ENCODE measurements at regions not wholly inside any gene's neighbourhood (a gene's known extent, or its start where the extent isn't known, plus 50 kb on each side); places are given as distances from the start of the nearest gene placed in this dataset.

DNA sequence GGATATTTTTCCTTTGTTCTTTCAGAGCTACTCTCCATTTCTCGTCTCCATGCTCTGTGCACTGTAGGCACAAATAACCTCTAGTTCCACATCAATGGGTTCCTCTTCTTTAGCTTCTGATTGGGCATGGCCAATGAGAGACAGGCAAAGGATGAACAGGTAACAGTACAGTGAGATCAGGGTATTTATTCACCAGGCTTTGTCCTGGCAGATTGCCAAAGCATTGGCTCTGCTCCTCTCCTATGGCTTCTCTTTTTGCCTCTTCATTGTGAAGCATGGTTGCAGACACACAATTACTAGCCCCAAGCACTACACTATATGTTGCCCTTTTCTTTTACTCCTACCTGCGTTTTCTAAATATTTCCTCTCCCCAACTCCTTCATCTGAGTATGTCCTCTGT is 215.1 kb upstream of the ARRDC3 start:
- TF ChIP-seq, protein P1, sequence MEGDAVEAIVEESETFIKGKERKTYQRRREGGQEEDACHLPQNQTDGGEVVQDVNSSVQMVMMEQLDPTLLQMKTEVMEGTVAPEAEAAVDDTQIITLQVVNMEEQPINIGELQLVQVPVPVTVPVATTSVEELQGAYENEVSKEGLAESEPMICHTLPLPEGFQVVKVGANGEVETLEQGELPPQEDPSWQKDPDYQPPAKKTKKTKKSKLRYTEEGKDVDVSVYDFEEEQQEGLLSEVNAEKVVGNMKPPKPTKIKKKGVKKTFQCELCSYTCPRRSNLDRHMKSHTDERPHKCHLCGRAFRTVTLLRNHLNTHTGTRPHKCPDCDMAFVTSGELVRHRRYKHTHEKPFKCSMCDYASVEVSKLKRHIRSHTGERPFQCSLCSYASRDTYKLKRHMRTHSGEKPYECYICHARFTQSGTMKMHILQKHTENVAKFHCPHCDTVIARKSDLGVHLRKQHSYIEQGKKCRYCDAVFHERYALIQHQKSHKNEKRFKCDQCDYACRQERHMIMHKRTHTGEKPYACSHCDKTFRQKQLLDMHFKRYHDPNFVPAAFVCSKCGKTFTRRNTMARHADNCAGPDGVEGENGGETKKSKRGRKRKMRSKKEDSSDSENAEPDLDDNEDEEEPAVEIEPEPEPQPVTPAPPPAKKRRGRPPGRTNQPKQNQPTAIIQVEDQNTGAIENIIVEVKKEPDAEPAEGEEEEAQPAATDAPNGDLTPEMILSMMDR (IDR thresholded peaks at IDR 0.05; ENCODE audit: low read depth, low read length, poor library complexity, severe bottlenecking), result no peak
- TF ChIP-seq EZH2phosphoT487 (IDR thresholded peaks at IDR 0.05; ENCODE audit: borderline replicate concordance, low read length), result no peak

All from DOHH2 (cell line).